ENCODE measurements at regions not wholly inside any gene's neighbourhood (a gene's known extent, or its start where the extent isn't known, plus 50 kb on each side); places are given as distances from the start of the nearest gene placed in this dataset.
"Not testable (repeated sequence)": the region's sequence is repeated elsewhere in the genome, so short reads cannot be mapped to it uniquely, and the experiment has no call there.

GRCh38 chr16:76138056-76138455 is 139.1 kb upstream of the CNTNAP4 start:
- intact Hi-C loops (cut with micrococcal nuclease); H3K4me1 Mint-ChIP-seq (ENCODE audit: low read depth); H3K27me3 Mint-ChIP-seq; H3K36me3 Mint-ChIP-seq (ENCODE audit: low read depth); H3K27ac Mint-ChIP-seq; H3K4me3 Mint-ChIP-seq; H3K9me3 Mint-ChIP-seq: not testable (repeated sequence)

DNA sequence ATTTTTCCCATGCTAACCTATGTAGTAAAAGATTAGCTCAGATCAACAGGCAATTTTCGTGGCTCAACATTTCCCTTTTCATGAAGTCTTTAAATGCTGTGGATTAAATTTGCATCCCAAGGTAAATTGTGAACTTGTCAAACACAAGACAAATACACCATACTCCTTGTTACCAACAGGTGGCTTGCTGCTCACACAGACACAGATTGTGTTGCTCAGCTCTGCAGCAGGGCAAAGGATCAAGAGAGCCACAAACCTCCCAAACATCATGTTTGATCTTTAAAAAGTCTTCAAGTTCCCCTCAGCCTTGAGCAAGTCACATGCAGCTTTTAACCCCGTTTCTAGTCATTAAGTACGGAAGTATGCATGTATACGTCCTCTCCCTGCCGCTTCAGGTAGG is 119.6 kb upstream of the CNTNAP4 start:
- Mint-ChIP-seq H3K27me3 (no peaks in the 10 kb centered on the region), H3K4me1 (ENCODE audit: low read depth) (no peaks in the 10 kb centered on the region), H3K9me3 (no peaks in the 10 kb centered on the region), H3K36me3 (ENCODE audit: low read depth) (no peaks in the 10 kb centered on the region), H3K4me3 (no peak overlapping the region), H3K27ac (no peak overlapping the region)
- intact Hi-C loops (cut with micrococcal nuclease), result no loop called here

DNA sequence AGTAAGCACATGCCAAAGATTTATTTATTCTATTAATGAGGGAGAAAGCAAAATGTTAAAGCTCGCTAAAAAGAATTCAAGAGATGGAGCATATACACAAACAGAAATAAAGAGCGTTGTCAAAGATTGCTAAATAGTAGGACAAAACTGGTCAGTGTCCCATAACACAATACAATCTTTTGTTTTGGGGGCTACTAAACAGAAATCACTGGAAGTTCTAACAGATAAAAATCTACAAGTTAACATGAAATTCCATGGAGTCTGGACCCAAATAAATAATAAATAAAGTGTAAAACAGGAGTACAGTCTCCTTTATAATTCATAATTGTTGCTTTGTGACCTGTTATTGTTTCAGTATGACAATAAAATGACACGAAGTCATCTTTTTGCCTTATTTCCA is 115.2 kb upstream of the CNTNAP4 start:
- no peaks in the 10 kb centered on the region for H3K4me1 Mint-ChIP-seq (ENCODE audit: low read depth)
- H3K27ac Mint-ChIP-seq, result no peak overlapping the region
- intact Hi-C loops (cut with micrococcal nuclease), result no loop called here
- no peak overlapping the region for H3K4me3 Mint-ChIP-seq
- H3K9me3 Mint-ChIP-seq, result no peaks in the 10 kb centered on the region
- H3K36me3 Mint-ChIP-seq (ENCODE audit: low read depth), result no peaks in the 10 kb centered on the region
- H3K27me3 Mint-ChIP-seq, result no peaks in the 10 kb centered on the region

DNA sequence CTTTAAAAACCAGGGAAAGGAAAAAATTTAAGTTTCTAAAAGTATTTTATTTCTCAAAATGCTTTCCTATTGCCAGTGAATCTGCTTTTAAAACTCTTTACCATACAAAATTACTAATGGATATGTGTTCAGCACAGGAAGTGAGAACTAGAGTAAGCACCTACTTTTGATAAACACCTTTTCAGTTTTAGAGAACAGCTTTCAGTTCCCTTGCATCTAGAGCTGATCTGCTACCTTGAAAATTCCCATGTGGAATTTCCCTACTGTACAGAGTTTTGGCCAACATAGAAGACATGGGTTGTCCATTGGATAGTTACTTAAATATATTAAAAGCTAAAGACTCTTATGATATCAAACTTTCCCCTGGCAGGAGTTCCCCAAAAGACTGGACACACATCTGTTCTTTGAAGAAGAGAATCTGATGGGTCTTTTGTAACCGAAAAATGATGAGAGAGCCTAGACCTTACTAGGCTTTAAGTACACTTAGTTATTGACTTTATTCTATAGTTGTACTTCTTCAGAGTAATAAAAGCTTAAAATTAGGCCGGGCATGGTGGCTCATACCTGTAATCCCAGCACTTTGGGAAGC is 112.1 kb upstream of the CNTNAP4 start:
- H3K27ac Mint-ChIP-seq, result no peak overlapping the region
- intact Hi-C loops (cut with micrococcal nuclease), result no loop called here
- peaks cover 8% of the 10 kb centered on the region for H3K9me3 Mint-ChIP-seq
- H3K36me3 Mint-ChIP-seq (ENCODE audit: low read depth), result no peaks in the 10 kb centered on the region
- H3K27me3 Mint-ChIP-seq, result no peaks in the 10 kb centered on the region
- H3K4me3 Mint-ChIP-seq, result no peak overlapping the region
- H3K4me1 Mint-ChIP-seq (ENCODE audit: low read depth), result no peaks in the 10 kb centered on the region

GRCh38 chr16:76175718-76176117 is 101.5 kb upstream of the CNTNAP4 start:
- Mint-ChIP-seq H3K9me3 (peaks cover 41% of the 10 kb centered on the region), H3K36me3 (ENCODE audit: low read depth) (no peaks in the 10 kb centered on the region), H3K4me1 (ENCODE audit: low read depth) (no peaks in the 10 kb centered on the region), H3K27me3 (no peaks in the 10 kb centered on the region), H3K4me3 (no peak overlapping the region), H3K27ac (no peak overlapping the region)
- intact Hi-C loops (cut with micrococcal nuclease), result no loop called here

DNA sequence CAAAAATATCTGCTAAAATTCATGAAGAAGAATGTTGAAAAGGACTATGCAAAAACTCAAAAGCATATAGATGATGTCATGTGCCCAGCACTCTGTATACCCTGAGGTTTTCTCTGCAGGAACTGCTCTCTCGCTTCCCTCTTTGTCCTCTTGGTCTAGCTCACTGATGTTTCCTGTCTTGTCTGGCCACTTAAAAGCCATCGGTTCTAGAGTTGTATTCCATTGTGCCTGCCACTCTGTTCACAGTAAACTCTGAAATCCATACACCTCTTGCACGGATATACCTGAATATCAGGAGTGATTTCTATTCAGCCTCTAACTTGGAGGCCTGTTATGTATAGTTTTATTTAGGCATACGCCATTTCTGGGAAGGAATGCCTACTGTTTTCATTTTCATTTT is 101.0 kb upstream of the CNTNAP4 start:
- Mint-ChIP-seq H3K9me3 (peaks cover 41% of the 10 kb centered on the region), H3K4me1 (ENCODE audit: low read depth) (no peaks in the 10 kb centered on the region), H3K4me3 (no peak overlapping the region), H3K36me3 (ENCODE audit: low read depth) (no peaks in the 10 kb centered on the region), H3K27me3 (no peaks in the 10 kb centered on the region), H3K27ac (no peak overlapping the region)
- intact Hi-C loops (cut with micrococcal nuclease), result no loop called here

GRCh38 chr16:76176616-76177015 is 100.6 kb upstream of the CNTNAP4 start:
- no peaks in the 10 kb centered on the region for H3K36me3 Mint-ChIP-seq (ENCODE audit: low read depth)
- no peak overlapping the region for H3K27ac Mint-ChIP-seq

GRCh38 chr16:76182041-76182635 is 95.1 kb upstream of the CNTNAP4 start:
- peaks cover 28% of the 10 kb centered on the region for H3K9me3 Mint-ChIP-seq
- no peak overlapping the region for H3K4me3 Mint-ChIP-seq
- H3K4me1 Mint-ChIP-seq (ENCODE audit: low read depth), result no peaks in the 10 kb centered on the region
- intact Hi-C loops (cut with micrococcal nuclease), result no loop called here
- no peaks in the 10 kb centered on the region for H3K27me3 Mint-ChIP-seq
- H3K36me3 Mint-ChIP-seq (ENCODE audit: low read depth), result no peaks in the 10 kb centered on the region
- no peak overlapping the region for H3K27ac Mint-ChIP-seq

More at GRCh38 chr16:76176616-76177015, 100.6 kb upstream of the CNTNAP4 start:
- intact Hi-C loops (cut with micrococcal nuclease), result no loop called here
- no peak overlapping the region for H3K4me3 Mint-ChIP-seq
- no peaks in the 10 kb centered on the region for H3K4me1 Mint-ChIP-seq (ENCODE audit: low read depth)
- peaks cover 39% of the 10 kb centered on the region for H3K9me3 Mint-ChIP-seq
- H3K27me3 Mint-ChIP-seq, result no peaks in the 10 kb centered on the region

DNA sequence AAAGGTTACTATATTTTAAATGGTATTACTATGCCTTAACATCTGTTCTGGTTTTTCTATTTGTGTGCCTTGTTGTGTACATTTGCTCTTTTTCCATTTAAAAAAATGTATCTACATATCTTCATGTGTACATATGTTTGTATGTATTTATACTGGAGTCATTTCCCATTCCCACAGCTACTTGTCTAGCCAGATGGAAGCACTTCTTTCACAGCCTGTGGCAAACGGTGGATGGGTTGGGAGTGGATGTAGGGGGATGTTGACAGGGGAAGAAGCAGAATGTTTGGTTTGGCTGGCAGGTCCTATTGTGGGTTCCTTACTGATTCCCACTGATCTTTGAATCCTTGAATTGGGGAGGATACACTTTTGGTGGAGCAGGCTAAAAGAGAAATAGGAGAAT is 93.6 kb upstream of the CNTNAP4 start:
- Mint-ChIP-seq H3K4me1 (ENCODE audit: low read depth) (no peaks in the 10 kb centered on the region), H3K36me3 (ENCODE audit: low read depth) (no peaks in the 10 kb centered on the region), H3K4me3 (no peak overlapping the region), H3K9me3 (peaks cover 43% of the 10 kb centered on the region), H3K27me3 (no peaks in the 10 kb centered on the region), H3K27ac (no peak overlapping the region)
- intact Hi-C loops (cut with micrococcal nuclease), result no loop called here

- H3K9me3 Mint-ChIP-seq, result peaks cover 25% of the 10 kb centered on the region
- no peak overlapping the region for H3K4me3 Mint-ChIP-seq
- H3K27ac Mint-ChIP-seq, result no peak overlapping the region
- intact Hi-C loops (cut with micrococcal nuclease), result no loop called here
- H3K36me3 Mint-ChIP-seq (ENCODE audit: low read depth), result no peaks in the 10 kb centered on the region
- H3K27me3 Mint-ChIP-seq, result no peaks in the 10 kb centered on the region
- H3K4me1 Mint-ChIP-seq (ENCODE audit: low read depth), result no peaks in the 10 kb centered on the region
Measured at GRCh38 chr16:76190057-76190456, 87.1 kb upstream of the CNTNAP4 start.

DNA sequence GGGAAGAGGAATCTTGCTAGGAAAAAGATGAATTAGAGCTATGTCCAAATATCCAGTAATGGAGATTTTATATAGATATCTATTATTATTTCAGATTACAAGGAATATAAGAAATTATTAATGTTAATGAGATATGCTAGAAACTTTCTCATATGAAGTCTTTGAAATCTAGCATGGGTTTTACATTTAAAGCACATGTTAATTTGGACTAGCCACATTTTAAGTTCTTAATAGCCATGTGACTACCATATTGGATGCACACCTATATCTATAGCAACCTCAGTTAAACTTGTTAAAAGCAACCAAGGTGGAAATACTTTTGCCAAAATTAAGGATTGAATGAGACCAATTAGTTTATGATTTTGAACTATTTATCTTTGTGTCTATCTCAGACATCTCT is 86.7 kb upstream of the CNTNAP4 start:
- H3K27ac Mint-ChIP-seq, result no peak overlapping the region
- H3K4me3 Mint-ChIP-seq, result no peak overlapping the region
- H3K27me3 Mint-ChIP-seq, result no peaks in the 10 kb centered on the region
- intact Hi-C loops (cut with micrococcal nuclease), result no loop called here
- no peaks in the 10 kb centered on the region for H3K36me3 Mint-ChIP-seq (ENCODE audit: low read depth)
- H3K4me1 Mint-ChIP-seq (ENCODE audit: low read depth), result no peaks in the 10 kb centered on the region
- peaks cover 25% of the 10 kb centered on the region for H3K9me3 Mint-ChIP-seq

DNA sequence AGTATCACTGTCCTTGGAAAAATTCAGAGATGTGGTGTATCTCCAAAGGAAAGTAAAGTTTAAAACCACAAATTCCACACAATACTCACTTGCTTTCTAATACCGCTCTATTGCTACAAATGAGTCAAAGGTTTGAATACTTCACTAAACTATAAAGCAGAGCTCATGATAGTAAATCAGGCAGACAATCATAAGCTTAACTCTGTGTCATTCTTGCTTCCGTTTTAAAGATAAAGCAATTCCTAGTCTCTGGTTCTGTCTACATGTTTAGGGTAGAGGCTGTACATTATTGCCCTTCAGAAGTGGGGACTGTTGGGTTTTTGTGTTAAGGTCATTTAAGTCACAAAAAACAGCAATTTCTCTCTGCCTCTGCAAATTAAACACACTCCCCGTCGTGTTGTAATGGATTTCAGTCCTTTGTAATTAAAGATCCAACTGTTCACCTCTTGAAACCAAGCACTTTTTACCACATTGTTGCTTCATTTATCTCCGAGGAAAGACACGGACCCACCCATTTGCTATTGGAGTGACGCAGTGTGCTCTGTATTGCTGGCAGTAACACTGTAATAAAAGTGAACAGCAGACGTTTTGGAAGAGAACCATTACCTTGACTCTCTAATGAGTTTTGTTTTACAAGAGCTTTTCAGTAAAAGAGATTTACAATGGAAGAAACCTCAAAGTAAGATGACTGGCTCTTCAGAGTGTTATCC is 83.1 kb upstream of the CNTNAP4 start:
- intact Hi-C loops (cut with micrococcal nuclease), result no loop called here
- Mint-ChIP-seq H3K9me3 (no peaks in the 10 kb centered on the region), H3K4me3 (no peak overlapping the region), H3K27ac (no peak overlapping the region), H3K27me3 (no peaks in the 10 kb centered on the region), H3K4me1 (ENCODE audit: low read depth) (no peaks in the 10 kb centered on the region), H3K36me3 (ENCODE audit: low read depth) (no peaks in the 10 kb centered on the region)

DNA sequence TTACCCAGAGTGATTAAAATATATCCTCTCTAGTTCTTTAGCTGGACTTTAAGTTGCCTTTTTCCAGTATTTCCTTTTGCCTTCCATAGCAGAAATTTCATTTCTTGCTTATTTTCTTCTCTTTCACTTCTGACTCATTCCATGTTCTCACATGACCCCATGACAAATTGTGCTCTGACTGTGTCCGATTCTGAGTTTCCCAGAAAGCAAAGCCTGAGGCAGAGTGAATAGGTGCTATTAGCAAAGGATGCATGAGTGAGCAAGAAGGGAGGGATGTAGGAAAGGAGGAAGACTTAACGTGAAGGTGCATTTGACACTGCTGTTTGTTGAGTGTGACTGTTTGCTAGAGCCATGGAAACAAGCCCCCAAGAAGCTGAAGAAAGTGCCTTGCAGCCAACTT is 82.6 kb upstream of the CNTNAP4 start:
- H3K4me3 Mint-ChIP-seq, result no peak overlapping the region
- H3K27ac Mint-ChIP-seq, result no peak overlapping the region
- intact Hi-C loops (cut with micrococcal nuclease), result no loop called here
- no peaks in the 10 kb centered on the region for H3K36me3 Mint-ChIP-seq (ENCODE audit: low read depth)
- no peaks in the 10 kb centered on the region for H3K4me1 Mint-ChIP-seq (ENCODE audit: low read depth)
- H3K27me3 Mint-ChIP-seq, result no peaks in the 10 kb centered on the region
- H3K9me3 Mint-ChIP-seq, result no peaks in the 10 kb centered on the region

DNA sequence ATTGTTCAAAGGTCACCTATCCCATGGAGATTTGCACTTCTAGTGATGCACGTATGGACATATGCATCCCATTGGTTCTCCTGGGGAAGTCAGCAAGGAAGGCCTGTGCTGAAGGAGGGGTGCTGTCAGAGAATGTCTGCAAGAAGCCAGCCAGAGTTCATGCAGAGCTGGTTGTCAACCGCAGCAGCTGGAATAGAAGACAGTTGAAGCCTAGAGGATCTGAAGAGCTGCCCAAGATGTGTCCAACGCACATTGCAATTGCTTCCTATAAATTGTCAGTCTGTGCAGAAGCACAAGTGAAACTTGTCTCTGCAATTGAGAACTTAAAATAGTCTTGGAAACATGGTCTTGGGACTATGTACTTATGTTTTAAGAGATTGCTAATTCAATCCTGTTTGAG is 82.1 kb upstream of the CNTNAP4 start:
- no peaks in the 10 kb centered on the region for H3K36me3 Mint-ChIP-seq (ENCODE audit: low read depth)
- H3K9me3 Mint-ChIP-seq, result no peaks in the 10 kb centered on the region
- H3K4me3 Mint-ChIP-seq, result no peak overlapping the region
- H3K27me3 Mint-ChIP-seq, result no peaks in the 10 kb centered on the region
- intact Hi-C loops (cut with micrococcal nuclease), result no loop called here
- H3K4me1 Mint-ChIP-seq (ENCODE audit: low read depth), result no peaks in the 10 kb centered on the region
- no peak overlapping the region for H3K27ac Mint-ChIP-seq

GRCh38 chr16:76195648-76196047 is 81.6 kb upstream of the CNTNAP4 start:
- Mint-ChIP-seq H3K9me3 (no peaks in the 10 kb centered on the region), H3K27me3 (no peaks in the 10 kb centered on the region), H3K4me3 (no peak overlapping the region), H3K36me3 (ENCODE audit: low read depth) (no peaks in the 10 kb centered on the region), H3K27ac (no peak overlapping the region), H3K4me1 (ENCODE audit: low read depth) (no peaks in the 10 kb centered on the region)
- intact Hi-C loops (cut with micrococcal nuclease), result no loop called here
